ENCODE measurements at regions not wholly inside any gene's neighbourhood (a gene's known extent, or its start where the extent isn't known, plus 50 kb on each side); places are given as distances from the start of the nearest gene placed in this dataset.
"Not testable (repeated sequence)": the region's sequence is repeated elsewhere in the genome, so short reads cannot be mapped to it uniquely, and the experiment has no call there.

GRCh38 chr5:69007726-69008368 is 86.0 kb upstream of the SLC30A5 start:
- DNase-seq: peak; percentile 69

GRCh38 chr5:69010476-69010875 is 83.3 kb upstream of the SLC30A5 start:
- DNase-seq: no peak

GRCh38 chr5:69011910-69012309 is 81.9 kb upstream of the SLC30A5 start:
- DNase-seq: no peak

- peak; percentile 3 for DNase-seq
Measured at GRCh38 chr5:69013481-69013880, 80.3 kb upstream of the SLC30A5 start.

- DNase-seq: not testable (repeated sequence)
Measured at GRCh38 chr5:69014007-69014406, 79.8 kb upstream of the SLC30A5 start.

- DNase-seq: no peak
Measured at GRCh38 chr5:69019668-69020375, 74.0 kb upstream of the SLC30A5 start.

GRCh38 chr5:69024241-69024651 is 69.6 kb upstream of the SLC30A5 start:
- peak; percentile 43 for DNase-seq

- DNase-seq: no peak
Measured at GRCh38 chr5:69029292-69029691, 64.5 kb upstream of the SLC30A5 start.

- no peak for DNase-seq
Measured at GRCh38 chr5:69030358-69031062, 63.3 kb upstream of the SLC30A5 start.

GRCh38 chr5:69032009-69032408 is 61.8 kb upstream of the SLC30A5 start:
- no peak for DNase-seq

GRCh38 chr5:69033690-69034089 is 60.1 kb upstream of the SLC30A5 start:
- no peak for DNase-seq

GRCh38 chr5:69034898-69035297 is 58.9 kb upstream of the SLC30A5 start:
- DNase-seq: no peak

- DNase-seq: no peak
Measured at GRCh38 chr5:69035665-69036064, 58.1 kb upstream of the SLC30A5 start.

GRCh38 chr5:69038539-69038938 is 55.3 kb upstream of the SLC30A5 start:
- no peak for DNase-seq

GRCh38 chr5:69039829-69040228 is 54.0 kb upstream of the SLC30A5 start:
- no peak for DNase-seq

GRCh38 chr5:69042500-69042899 is 51.3 kb upstream of the SLC30A5 start:
- DNase-seq: no peak

GRCh38 chr5:69042915-69043654 is 50.7 kb upstream of the SLC30A5 start:
- DNase-seq: peak; percentile 92

- peak; percentile 34 for DNase-seq
Measured at GRCh38 chr5:69043655-69043996, 50.2 kb upstream of the SLC30A5 start.

All from NCI-H510A treated with DMSO at 0.1 percent for 48 hours (cell line).